ENCODE measurements at regions not wholly inside any gene's neighbourhood (a gene's known extent, or its start where the extent isn't known, plus 50 kb on each side); places are given as distances from the start of the nearest gene placed in this dataset.

DNA sequence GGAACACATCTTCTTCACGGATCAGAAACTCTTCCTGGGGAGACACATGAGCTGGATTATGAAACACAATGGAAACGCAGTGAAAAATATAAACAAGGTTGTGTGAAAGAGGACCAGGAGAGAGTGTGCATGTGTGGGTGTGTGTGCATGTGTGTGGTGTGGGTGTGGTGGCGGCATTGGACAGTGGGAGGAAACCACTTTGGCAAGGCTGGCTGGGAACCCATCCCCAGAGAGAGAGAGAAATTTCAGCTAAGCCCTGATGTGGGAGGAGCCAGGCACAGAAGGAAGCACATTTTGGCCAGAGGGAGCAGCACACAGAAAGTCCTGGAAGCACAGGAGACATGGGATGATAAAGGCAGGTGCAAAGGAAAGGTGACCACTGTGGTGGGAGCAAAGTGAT, 147.6 kb upstream of the COPS8 start:
- TF ChIP-seq, protein P1, sequence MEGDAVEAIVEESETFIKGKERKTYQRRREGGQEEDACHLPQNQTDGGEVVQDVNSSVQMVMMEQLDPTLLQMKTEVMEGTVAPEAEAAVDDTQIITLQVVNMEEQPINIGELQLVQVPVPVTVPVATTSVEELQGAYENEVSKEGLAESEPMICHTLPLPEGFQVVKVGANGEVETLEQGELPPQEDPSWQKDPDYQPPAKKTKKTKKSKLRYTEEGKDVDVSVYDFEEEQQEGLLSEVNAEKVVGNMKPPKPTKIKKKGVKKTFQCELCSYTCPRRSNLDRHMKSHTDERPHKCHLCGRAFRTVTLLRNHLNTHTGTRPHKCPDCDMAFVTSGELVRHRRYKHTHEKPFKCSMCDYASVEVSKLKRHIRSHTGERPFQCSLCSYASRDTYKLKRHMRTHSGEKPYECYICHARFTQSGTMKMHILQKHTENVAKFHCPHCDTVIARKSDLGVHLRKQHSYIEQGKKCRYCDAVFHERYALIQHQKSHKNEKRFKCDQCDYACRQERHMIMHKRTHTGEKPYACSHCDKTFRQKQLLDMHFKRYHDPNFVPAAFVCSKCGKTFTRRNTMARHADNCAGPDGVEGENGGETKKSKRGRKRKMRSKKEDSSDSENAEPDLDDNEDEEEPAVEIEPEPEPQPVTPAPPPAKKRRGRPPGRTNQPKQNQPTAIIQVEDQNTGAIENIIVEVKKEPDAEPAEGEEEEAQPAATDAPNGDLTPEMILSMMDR (conservative IDR thresholded peaks at IDR 0.05), result no peak
- H3K27ac ChIP-seq, result no peak overlapping the region

DNA sequence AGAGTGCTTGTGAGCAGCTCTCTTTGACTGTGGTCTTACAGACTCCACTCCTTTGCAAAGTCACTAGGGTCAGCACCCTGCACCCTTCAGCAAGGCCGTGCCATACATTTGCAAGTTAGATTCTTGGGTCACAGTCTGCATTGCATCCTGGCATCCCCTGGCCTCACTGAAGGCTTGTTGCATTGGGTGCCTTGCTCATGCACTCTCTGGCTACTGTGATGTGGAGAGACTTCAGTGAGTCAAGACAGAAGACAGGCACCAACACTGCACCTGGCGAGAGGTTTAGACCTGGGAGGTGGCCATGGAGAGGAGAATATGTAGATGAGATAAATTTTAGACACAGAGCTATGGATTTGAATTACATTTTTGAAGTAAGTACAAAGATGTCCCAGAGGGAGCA, 146.4 kb upstream of the COPS8 start:
- TF ChIP-seq, protein P1 (conservative IDR thresholded peaks at IDR 0.05), result no peak
- H3K27ac ChIP-seq, result no peak overlapping the region

DNA sequence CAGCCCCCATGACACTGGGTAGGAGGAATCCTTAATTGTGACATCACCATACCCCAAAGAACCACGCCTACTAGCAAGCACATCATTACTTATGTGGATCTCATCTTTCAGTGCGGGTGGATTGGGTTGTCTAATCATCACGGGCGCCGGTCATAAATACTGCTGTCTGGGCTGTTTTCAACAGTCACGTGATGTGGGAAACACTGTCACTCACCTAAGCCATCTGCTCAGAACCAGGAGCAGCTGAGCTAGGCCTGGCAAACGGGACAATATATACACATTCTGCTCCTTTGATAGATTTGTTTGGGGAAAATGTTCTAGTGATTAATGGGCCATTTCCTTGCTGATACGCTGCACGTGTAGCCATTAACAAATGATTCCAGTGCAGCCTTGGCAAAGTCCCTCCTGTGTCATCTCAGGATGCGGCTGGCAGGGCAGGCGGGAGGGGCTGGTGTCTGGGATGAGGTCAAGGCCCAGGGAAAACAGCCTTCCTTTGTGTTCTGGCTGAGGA, 145.9 kb upstream of the COPS8 start:
- TF ChIP-seq, protein P1 (conservative IDR thresholded peaks at IDR 0.05), result no peak
- H3K27ac ChIP-seq, result no peak overlapping the region

DNA sequence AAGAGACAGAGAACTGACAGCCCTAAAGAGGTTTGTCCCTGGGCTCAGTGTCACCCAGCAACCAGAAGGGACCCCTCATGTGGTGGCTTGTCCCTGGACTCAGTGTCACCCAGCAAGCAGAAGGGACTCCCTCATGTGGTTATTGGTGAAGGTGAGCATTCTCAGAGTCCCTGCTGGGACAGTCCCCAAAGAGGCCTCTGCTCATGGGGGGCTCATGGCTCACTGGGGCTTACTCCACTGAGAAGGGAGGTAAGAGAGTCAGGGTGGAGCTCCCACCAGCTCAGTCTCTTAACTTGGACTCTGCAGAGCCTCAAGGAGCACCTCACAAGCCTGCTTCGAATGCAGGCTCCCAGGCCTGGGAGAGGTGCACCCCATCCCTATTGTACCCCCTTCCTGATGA, 145.2 kb upstream of the COPS8 start:
- TF ChIP-seq, protein P1 (conservative IDR thresholded peaks at IDR 0.05), result no peak

DNA sequence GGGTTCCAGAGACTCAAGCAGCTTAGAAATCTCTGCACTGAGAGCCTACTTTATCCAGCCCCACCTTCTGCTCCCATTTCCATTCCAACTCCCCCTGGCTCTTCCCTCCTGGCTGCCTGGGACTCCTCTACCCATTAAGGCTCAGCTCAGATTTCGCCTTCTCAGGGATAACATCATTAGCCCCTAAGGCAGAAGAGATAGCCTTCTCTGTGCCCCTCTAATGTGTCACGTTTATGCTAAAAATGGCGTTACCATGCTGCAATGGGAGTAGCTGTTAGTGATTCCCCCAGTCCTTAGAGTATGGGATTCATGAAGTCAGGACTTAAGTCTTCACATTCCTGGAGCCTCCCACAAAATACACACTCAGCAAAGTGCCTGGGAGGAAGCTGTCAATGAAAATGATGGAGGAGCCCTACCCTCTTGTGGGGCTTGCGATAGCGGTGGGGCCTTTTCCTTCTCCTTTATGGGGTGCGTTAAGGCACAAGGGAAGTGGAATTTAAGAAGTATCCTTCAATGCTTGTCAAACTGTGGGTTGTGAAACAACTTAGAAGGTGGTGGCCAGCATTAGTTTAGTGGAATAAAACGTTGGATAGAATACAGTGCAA, 144.7 kb upstream of the COPS8 start:
- TF ChIP-seq, protein P1 (conservative IDR thresholded peaks at IDR 0.05), result no peak
- no peak overlapping the region for H3K27ac ChIP-seq

More for the DNA sequence above, 145.2 kb upstream of the COPS8 start:
- no peak overlapping the region for H3K27ac ChIP-seq

DNA sequence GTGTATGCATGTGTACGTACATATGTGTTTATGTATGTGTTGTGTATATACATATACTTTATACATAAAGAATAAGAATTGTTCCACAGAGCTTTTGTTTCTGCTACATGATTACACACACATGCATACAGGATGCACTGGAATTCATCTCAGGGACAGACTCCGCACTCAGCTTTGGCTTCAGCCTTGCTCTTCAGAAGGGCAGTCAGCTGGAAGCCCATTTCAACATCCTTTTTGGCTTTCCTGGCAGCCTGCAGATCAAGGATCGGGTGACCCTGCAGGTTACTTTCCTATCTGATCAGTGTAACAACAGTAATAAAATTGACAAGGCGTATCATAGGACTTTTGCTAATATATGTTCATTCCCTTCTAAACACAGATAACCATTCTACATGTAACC, 144.1 kb upstream of the COPS8 start:
- no peak overlapping the region for H3K27ac ChIP-seq
- TF ChIP-seq, protein P1 (conservative IDR thresholded peaks at IDR 0.05), result no peak

DNA sequence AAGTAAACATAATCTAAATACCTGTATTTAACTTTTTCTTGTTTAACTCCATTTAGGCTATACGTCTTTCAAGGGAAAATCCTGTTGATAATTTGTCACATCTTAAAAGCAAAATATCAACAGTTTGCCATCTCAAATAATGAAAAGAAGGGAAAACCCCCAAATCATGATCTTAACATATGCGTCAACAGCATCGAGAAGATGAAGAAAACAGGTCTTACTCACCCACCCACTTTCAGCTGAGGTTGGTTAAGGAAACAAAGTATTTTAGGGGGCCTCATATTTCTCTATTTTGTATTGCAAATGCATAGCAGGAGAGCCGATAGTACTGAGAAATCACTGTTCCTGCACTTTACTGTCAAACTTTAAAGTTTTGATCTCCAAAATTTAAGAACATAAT, 143.1 kb upstream of the COPS8 start:
- TF ChIP-seq, protein P1 (conservative IDR thresholded peaks at IDR 0.05), result no peak

More for the DNA sequence above, 143.1 kb upstream of the COPS8 start:
- no peak overlapping the region for H3K27ac ChIP-seq

Measured in VCaP (cell line).